ENCODE measurements at regions not wholly inside any gene's neighbourhood (a gene's known extent, or its start where the extent isn't known, plus 50 kb on each side); places are given as distances from the start of the nearest gene placed in this dataset.

DNA sequence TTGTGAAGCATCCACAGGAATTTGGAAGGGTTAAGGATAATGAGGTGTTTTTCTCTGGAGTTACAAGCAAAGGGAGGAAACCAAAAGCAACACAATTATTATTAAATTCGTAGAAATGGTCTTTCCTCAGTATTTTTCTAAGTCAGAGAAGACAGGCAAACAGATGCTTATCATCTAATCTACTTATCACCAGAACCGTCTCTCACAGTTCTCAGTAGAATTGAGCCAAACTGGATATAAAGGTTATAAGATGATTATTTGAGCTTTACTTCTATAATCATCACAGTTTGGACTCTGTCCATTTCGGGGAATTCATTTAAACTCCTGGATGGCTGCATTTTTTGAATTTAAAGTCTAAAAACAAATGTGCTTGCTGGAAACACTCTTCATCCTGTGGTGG lies 245.0 kb downstream of the KCNJ2 start:
- no peak overlapping the region for H3K4me3 ChIP-seq (replicated peaks in 1 of 3; ENCODE audit: insufficient read depth in 1 of 3, low read depth in 1 of 3, low read length in 3 of 3)
- no TSS peak for BruUV-seq (replicated peaks)
- dilution Hi-C loops (cut with MboI; ENCODE audit: extremely low pct_ligation_motif_present, low sequenced_read_pairs) (no loop called here), intact Hi-C loops (cut with micrococcal nuclease) (no loop called here)
- ChIA-PET CTCF (interaction anchor here (0.6 kb wide), 1 partner anchor 138 kb away, joined by 3 read pairs; no protein-coding TSS in a partner anchor), POLR2A (no interaction called here)
- H3K36me3 ChIP-seq (ENCODE audit: control insufficient read depth in 2 of 2, extremely low read depth in 1 of 2, insufficient read depth in 2 of 2, low read length in 2 of 2) = no peaks in the 10 kb centered on the region
- H4K20me1 ChIP-seq (replicated peaks; ENCODE audit: control insufficient read depth, extremely low read depth, insufficient read depth, low read length) = no peaks in the 10 kb centered on the region
- no peaks in the 10 kb centered on the region for H3K27me3 ChIP-seq (ENCODE audit: control insufficient read depth in 2 of 2, insufficient read depth in 2 of 2, low read length in 2 of 2)
- no peak for DNase-seq (ENCODE audit: low read depth, low spot score)
- TF ChIP-seq FOS (IDR thresholded peaks at IDR 0.05; ENCODE audit: borderline replicate concordance, insufficient read depth, low read length) (no peak), MYC (IDR thresholded peaks at IDR 0.05; ENCODE audit: low read depth, low read length) (no peak), POLR2AphosphoS5 (IDR thresholded peaks at IDR 0.05; ENCODE audit: insufficient read depth, low read depth, low read length) (no peak), JUN (IDR thresholded peaks at IDR 0.05; ENCODE audit: borderline replicate concordance, insufficient read depth, insufficient read length, low read depth) (no peak), EZH2 (IDR thresholded peaks at IDR 0.05; ENCODE audit: borderline replicate concordance, low read depth, low read length, severe bottlenecking) (no peak), GATA2 (IDR thresholded peaks at IDR 0.05; ENCODE audit: insufficient read depth, insufficient read length, low read depth, low read length) (no peak), POLR2A (IDR thresholded peaks at IDR 0.05; ENCODE audit: low read depth, low read length) (no peak)
- TF ChIP-seq, protein P1, sequence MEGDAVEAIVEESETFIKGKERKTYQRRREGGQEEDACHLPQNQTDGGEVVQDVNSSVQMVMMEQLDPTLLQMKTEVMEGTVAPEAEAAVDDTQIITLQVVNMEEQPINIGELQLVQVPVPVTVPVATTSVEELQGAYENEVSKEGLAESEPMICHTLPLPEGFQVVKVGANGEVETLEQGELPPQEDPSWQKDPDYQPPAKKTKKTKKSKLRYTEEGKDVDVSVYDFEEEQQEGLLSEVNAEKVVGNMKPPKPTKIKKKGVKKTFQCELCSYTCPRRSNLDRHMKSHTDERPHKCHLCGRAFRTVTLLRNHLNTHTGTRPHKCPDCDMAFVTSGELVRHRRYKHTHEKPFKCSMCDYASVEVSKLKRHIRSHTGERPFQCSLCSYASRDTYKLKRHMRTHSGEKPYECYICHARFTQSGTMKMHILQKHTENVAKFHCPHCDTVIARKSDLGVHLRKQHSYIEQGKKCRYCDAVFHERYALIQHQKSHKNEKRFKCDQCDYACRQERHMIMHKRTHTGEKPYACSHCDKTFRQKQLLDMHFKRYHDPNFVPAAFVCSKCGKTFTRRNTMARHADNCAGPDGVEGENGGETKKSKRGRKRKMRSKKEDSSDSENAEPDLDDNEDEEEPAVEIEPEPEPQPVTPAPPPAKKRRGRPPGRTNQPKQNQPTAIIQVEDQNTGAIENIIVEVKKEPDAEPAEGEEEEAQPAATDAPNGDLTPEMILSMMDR (IDR thresholded peaks at IDR 0.05; ENCODE audit: extremely low read depth in 1 of 2, insufficient read depth in 1 of 2, low read depth in 1 of 2, low read length in 2 of 2) = no peak
- TF ChIP-seq, protein P2, sequence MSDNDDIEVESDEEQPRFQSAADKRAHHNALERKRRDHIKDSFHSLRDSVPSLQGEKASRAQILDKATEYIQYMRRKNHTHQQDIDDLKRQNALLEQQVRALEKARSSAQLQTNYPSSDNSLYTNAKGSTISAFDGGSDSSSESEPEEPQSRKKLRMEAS (IDR thresholded peaks at IDR 0.05; ENCODE audit: insufficient read depth, insufficient read length) = no peak
- H3K4me1 ChIP-seq (ENCODE audit: control insufficient read depth, extremely low read depth, insufficient read depth, low read length) = no peaks in the 10 kb centered on the region
- no peaks in the 10 kb centered on the region for H3K9me1 ChIP-seq (replicated peaks; ENCODE audit: control insufficient read depth, extremely low read depth, insufficient read depth, low read length)
- H3K79me2 ChIP-seq (ENCODE audit: control insufficient read depth, insufficient read depth, low read length) = no peaks in the 10 kb centered on the region
- H2AFZ ChIP-seq (ENCODE audit: low read depth, low read length) = no peak overlapping the region
- no peak overlapping the region for H3K9ac ChIP-seq (replicated peaks; ENCODE audit: extremely low read depth, insufficient read depth, low read length)
- H3K4me2 ChIP-seq (ENCODE audit: insufficient read depth, low read length) = no peak overlapping the region
- no peak for FAIRE-seq
- H3K27ac ChIP-seq (ENCODE audit: insufficient read depth, low read depth, low read length) = no peak overlapping the region
- no peaks in the 10 kb centered on the region for H3K9me3 ChIP-seq (replicated peaks; ENCODE audit: control insufficient read depth, insufficient read depth, low read length)

Data from endothelial cell of umbilical vein (primary cell).